PFSK-1 (cell line): ENCODE measurements at regions not wholly inside any gene's neighbourhood (a gene's known extent, or its start where the extent isn't known, plus 50 kb on each side); places are given as distances from the start of the nearest gene placed in this dataset.

Experiments
- FOXP2 ChIP-seq: optimal IDR thresholded peaks from 2 replicates; pipeline ENCODE3; 2011; ENCODE audit warnings: borderline replicate concordance, control low read depth, inconsistent platforms; ENCODE audit not compliant: insufficient read depth; ENCODE audit errors: extremely low read length, extremely low read depth
- POLR2AphosphoS5 ChIP-seq: IDR thresholded peaks from 2 replicates; pipeline ENCODE4 v1.6.1; 2012; ENCODE audit warnings: low read depth, mild to moderate bottlenecking, control low read depth, low read length, moderate library complexity
- REST ChIP-seq, 2 experiments: IDR thresholded peaks; 2 replicates each; pipeline versions ENCODE4 v1.6.1 to v1.8.0; 2011 to 2012; ENCODE audit warnings: low read depth in 2 of 2, low read length in 2 of 2, control low read depth in 1 of 2, inconsistent platforms in 1 of 2, mild to moderate bottlenecking in 1 of 2, moderate library complexity in 1 of 2; ENCODE audit not compliant: insufficient read depth in 1 of 2
- SIN3A ChIP-seq: IDR thresholded peaks from 2 replicates; pipeline ENCODE4 v1.6.1; 2012; ENCODE audit warnings: mild to moderate bottlenecking, low read length, moderate library complexity, borderline replicate concordance; ENCODE audit not compliant: insufficient read depth
- TAF1 ChIP-seq: IDR thresholded peaks from 2 replicates; pipeline ENCODE4 v1.6.1; 2012; ENCODE audit warnings: low read length, control low read depth, borderline replicate concordance; ENCODE audit not compliant: insufficient read depth

GRCh38 chr7:48759431-48760080 is 164.8 kb upstream of the CDC14C start:
- no peak for TF ChIP-seq REST (IDR thresholded peaks at IDR 0.05; ENCODE audit: insufficient read depth in 1 of 2, low read depth in 2 of 2, low read length in 2 of 2)
- no peak for TF ChIP-seq POLR2AphosphoS5
- TF ChIP-seq TAF1: no peak
- TF ChIP-seq SIN3A: no peak
- TF ChIP-seq FOXP2: no peak

GRCh38 chr7:48760528-48761265 is 163.7 kb upstream of the CDC14C start:
- no peak for TF ChIP-seq REST (IDR thresholded peaks at IDR 0.05; ENCODE audit: insufficient read depth in 1 of 2, low read depth in 2 of 2, low read length in 2 of 2)
- TF ChIP-seq SIN3A: no peak
- no peak for TF ChIP-seq FOXP2
- no peak for TF ChIP-seq TAF1
- no peak for TF ChIP-seq POLR2AphosphoS5

GRCh38 chr7:48780862-48781261 is 143.5 kb upstream of the CDC14C start:
- TF ChIP-seq SIN3A (no peak), REST (IDR thresholded peaks at IDR 0.05; ENCODE audit: insufficient read depth in 1 of 2, low read depth in 2 of 2, low read length in 2 of 2) (no peak), POLR2AphosphoS5 (no peak), TAF1 (no peak), FOXP2 (no peak)

- TF ChIP-seq FOXP2 (no peak), REST (IDR thresholded peaks at IDR 0.05; ENCODE audit: insufficient read depth in 1 of 2, low read depth in 2 of 2, low read length in 2 of 2) (no peak), TAF1 (no peak), SIN3A (no peak)
These were observed 142.6 kb upstream of the CDC14C start for GRCh38 chr7:48781752-48782151.

GRCh38 chr7:48782511-48782910 is 141.8 kb upstream of the CDC14C start:
- TF ChIP-seq REST (IDR thresholded peaks at IDR 0.05; ENCODE audit: insufficient read depth in 1 of 2, low read depth in 2 of 2, low read length in 2 of 2) (no peak), POLR2AphosphoS5 (no peak), TAF1 (no peak), SIN3A (no peak), FOXP2 (no peak)
